ENCODE measurements at regions not wholly inside any gene's neighbourhood (a gene's known extent, or its start where the extent isn't known, plus 50 kb on each side); places are given as distances from the start of the nearest gene placed in this dataset.

DNA sequence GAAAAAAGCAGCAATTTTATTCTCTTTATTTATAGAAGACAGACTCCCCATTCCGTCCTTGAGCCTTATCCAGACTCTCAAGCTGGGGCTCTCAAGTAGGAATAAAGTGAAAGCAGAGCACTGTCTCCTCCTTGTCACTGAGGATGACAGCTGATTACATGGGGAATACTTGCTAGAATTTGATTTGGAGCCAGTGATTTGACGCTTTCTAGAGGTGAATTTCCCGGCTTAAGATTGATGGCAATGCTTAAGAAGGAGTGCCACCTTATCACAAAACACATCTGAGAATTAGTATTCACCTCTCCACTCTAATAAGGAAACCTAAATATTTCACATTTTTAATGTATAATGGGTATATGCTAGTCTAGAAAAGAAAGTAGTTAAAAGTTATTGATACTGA is 135.4 kb upstream of the SLC39A10 start:
- no peak for TF ChIP-seq POLR2A (IDR thresholded peaks at IDR 0.05)
- TF ChIP-seq, protein P1, sequence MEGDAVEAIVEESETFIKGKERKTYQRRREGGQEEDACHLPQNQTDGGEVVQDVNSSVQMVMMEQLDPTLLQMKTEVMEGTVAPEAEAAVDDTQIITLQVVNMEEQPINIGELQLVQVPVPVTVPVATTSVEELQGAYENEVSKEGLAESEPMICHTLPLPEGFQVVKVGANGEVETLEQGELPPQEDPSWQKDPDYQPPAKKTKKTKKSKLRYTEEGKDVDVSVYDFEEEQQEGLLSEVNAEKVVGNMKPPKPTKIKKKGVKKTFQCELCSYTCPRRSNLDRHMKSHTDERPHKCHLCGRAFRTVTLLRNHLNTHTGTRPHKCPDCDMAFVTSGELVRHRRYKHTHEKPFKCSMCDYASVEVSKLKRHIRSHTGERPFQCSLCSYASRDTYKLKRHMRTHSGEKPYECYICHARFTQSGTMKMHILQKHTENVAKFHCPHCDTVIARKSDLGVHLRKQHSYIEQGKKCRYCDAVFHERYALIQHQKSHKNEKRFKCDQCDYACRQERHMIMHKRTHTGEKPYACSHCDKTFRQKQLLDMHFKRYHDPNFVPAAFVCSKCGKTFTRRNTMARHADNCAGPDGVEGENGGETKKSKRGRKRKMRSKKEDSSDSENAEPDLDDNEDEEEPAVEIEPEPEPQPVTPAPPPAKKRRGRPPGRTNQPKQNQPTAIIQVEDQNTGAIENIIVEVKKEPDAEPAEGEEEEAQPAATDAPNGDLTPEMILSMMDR (IDR thresholded peaks at IDR 0.05): no peak

Data from breast epithelium (tissue), 3 donors.